ENCODE measurements at regions not wholly inside any gene's neighbourhood (a gene's known extent, or its start where the extent isn't known, plus 50 kb on each side); places are given as distances from the start of the nearest gene placed in this dataset.
"Not testable (repeated sequence)": the region's sequence is repeated elsewhere in the genome, so short reads cannot be mapped to it uniquely, and the experiment has no call there.

DNA sequence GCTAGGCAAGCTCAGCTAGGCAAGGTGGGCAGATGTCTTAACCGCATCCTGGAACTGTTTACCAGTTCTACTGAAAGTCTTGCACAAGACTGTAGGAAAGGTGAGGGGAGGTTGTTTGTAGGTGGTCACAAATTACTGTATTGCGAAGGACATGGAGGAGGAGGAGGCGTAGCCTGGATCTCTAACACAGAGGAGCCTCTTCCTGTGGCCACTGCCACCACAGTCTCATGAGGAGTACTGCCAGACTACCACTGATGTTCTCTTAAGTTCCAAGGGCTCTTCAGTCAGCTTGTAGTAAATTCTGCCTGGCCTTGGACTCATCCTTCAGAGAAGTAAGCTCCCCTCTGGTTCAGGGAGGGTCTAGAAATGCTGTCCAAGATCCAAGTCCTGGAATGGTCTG, 258.6 kb downstream of the FAT4 start:
- TF ChIP-seq, protein P1, sequence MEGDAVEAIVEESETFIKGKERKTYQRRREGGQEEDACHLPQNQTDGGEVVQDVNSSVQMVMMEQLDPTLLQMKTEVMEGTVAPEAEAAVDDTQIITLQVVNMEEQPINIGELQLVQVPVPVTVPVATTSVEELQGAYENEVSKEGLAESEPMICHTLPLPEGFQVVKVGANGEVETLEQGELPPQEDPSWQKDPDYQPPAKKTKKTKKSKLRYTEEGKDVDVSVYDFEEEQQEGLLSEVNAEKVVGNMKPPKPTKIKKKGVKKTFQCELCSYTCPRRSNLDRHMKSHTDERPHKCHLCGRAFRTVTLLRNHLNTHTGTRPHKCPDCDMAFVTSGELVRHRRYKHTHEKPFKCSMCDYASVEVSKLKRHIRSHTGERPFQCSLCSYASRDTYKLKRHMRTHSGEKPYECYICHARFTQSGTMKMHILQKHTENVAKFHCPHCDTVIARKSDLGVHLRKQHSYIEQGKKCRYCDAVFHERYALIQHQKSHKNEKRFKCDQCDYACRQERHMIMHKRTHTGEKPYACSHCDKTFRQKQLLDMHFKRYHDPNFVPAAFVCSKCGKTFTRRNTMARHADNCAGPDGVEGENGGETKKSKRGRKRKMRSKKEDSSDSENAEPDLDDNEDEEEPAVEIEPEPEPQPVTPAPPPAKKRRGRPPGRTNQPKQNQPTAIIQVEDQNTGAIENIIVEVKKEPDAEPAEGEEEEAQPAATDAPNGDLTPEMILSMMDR (IDR thresholded peaks at IDR 0.05): no peak
- H3K36me3 ChIP-seq: no peaks in the 10 kb centered on the region
- DNase-seq: no peak
- intact Hi-C loops (cut with DNase I; ENCODE audit: low total_unique reads): no loop called here
- H3K9me3 ChIP-seq: no peaks in the 10 kb centered on the region
- no peak overlapping the region for H3K4me3 ChIP-seq
- H3K27ac ChIP-seq: no peak overlapping the region
- H3K4me1 ChIP-seq: peaks cover 0 to 7% (median 0%) of the 10 kb centered on the region in 4 donors
- no peaks in the 10 kb centered on the region for H3K27me3 ChIP-seq

GRCh38 chr4:125573786-125574185, 259.0 kb downstream of the FAT4 start:
- Histone ChIP-seq H3K4me1 (peaks cover 0 to 7% (median 0%) of the 10 kb centered on the region in 4 donors), H3K27me3 (no peaks in the 10 kb centered on the region), H3K4me3 (no peak overlapping the region), H3K27ac (no peak overlapping the region), H3K36me3 (no peaks in the 10 kb centered on the region), H3K9me3 (no peaks in the 10 kb centered on the region)
- no peak for DNase-seq
- intact Hi-C loops (cut with DNase I; ENCODE audit: low total_unique reads): no loop called here
- TF ChIP-seq, protein P1 (IDR thresholded peaks at IDR 0.05): no peak

- H3K36me3 ChIP-seq: no peaks in the 10 kb centered on the region
- intact Hi-C loops (cut with DNase I; ENCODE audit: low total_unique reads): no loop called here
- H3K4me1 ChIP-seq: no peaks in the 10 kb centered on the region
- TF ChIP-seq, protein P1 (IDR thresholded peaks at IDR 0.05): no peak
- no peak overlapping the region for H3K4me3 ChIP-seq
- DNase-seq: no peak
- no peak overlapping the region for H3K27ac ChIP-seq
- no peaks in the 10 kb centered on the region for H3K9me3 ChIP-seq
- H3K27me3 ChIP-seq: no peaks in the 10 kb centered on the region
These were observed 267.5 kb downstream of the FAT4 start for GRCh38 chr4:125582302-125582701.

DNA sequence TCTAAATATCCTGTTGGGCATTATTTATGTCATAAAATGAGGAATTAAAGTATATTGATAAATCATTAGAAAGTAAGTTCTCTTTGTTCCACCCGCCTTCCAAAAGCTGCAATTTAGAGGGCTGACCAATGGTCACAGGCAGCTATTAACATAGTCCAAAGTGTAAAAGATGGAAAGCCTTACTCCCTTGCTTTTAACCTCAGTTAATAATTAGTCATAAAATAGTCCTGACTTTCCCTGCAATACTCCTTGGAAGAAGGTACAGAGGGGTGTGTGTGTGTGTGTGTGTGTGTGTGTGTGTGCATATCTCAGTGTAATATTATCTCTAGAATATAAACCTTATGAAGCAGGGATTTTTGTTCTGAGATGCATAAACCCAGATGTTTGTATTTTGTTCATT, 275.4 kb downstream of the FAT4 start:
- no peaks in the 10 kb centered on the region for H3K9me3 ChIP-seq
- H3K4me1 ChIP-seq: no peaks in the 10 kb centered on the region
- no peak overlapping the region for H3K27ac ChIP-seq
- intact Hi-C loops (cut with DNase I; ENCODE audit: low total_unique reads): no loop called here
- H3K27me3 ChIP-seq: no peaks in the 10 kb centered on the region
- TF ChIP-seq, protein P1 (IDR thresholded peaks at IDR 0.05): no peak
- H3K36me3 ChIP-seq: no peaks in the 10 kb centered on the region
- no peak for DNase-seq
- no peak overlapping the region for H3K4me3 ChIP-seq

GRCh38 chr4:125591290-125591689, 276.5 kb downstream of the FAT4 start:
- H3K4me1 ChIP-seq: no peaks in the 10 kb centered on the region
- H3K4me3 ChIP-seq: no peak overlapping the region
- H3K27ac ChIP-seq: no peak overlapping the region
- no peak for DNase-seq
- H3K36me3 ChIP-seq: no peaks in the 10 kb centered on the region
- intact Hi-C loops (cut with DNase I; ENCODE audit: low total_unique reads): no loop called here
- no peaks in the 10 kb centered on the region for H3K9me3 ChIP-seq
- no peaks in the 10 kb centered on the region for H3K27me3 ChIP-seq
- TF ChIP-seq, protein P1 (IDR thresholded peaks at IDR 0.05): no peak

- intact Hi-C loops (cut with DNase I; ENCODE audit: low total_unique reads): no loop called here
- H3K27me3 ChIP-seq: no peaks in the 10 kb centered on the region
- H3K9me3 ChIP-seq: no peaks in the 10 kb centered on the region
- no peaks in the 10 kb centered on the region for H3K36me3 ChIP-seq
- H3K4me1 ChIP-seq: no peaks in the 10 kb centered on the region
- no peak overlapping the region for H3K27ac ChIP-seq
- no peak for DNase-seq
- no peak overlapping the region for H3K4me3 ChIP-seq
- TF ChIP-seq, protein P1 (IDR thresholded peaks at IDR 0.05): no peak
These were observed 279.4 kb downstream of the FAT4 start for GRCh38 chr4:125594056-125594602.

- H3K4me3 ChIP-seq; H3K27ac ChIP-seq; H3K27me3 ChIP-seq; H3K36me3 ChIP-seq; H3K4me1 ChIP-seq; H3K9me3 ChIP-seq; intact Hi-C loops (cut with DNase I; ENCODE audit: low total_unique reads); DNase-seq: not testable (repeated sequence)
These were observed 291.2 kb downstream of the FAT4 start for GRCh38 chr4:125605926-125606325.
